ENCODE measurements at regions not wholly inside any gene's neighbourhood (a gene's known extent, or its start where the extent isn't known, plus 50 kb on each side); places are given as distances from the start of the nearest gene placed in this dataset.

DNA sequence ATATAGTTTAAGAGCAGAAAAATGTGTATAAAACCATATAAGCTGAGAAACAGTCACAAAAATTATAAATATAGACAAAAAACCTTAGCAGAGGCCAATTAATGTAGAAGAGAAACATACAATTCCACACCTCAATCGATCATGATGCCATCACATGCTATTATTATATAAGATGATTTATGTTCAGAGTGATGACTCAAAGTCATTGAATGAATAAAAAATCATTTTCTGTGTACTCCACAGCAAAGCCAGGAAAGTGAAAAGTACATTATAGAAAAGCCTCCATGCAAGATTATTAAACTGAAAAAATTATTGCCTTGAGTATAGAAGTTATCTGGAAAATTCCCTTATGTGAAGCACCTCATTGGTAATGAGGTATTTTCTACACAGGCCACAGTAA lies 229.2 kb upstream of the PPFIA2 start:
- Mint-ChIP-seq H3K36me3 (ENCODE audit: insufficient read depth) (no peaks in the 10 kb centered on the region), H3K4me3 (no peak overlapping the region), H3K4me1 (ENCODE audit: low read depth) (no peaks in the 10 kb centered on the region), H3K27me3 (ENCODE audit: low read depth) (no peaks in the 10 kb centered on the region), H3K9me3 (no peaks in the 10 kb centered on the region)
- no peak for DNase-seq
- no peak for ATAC-seq

DNA sequence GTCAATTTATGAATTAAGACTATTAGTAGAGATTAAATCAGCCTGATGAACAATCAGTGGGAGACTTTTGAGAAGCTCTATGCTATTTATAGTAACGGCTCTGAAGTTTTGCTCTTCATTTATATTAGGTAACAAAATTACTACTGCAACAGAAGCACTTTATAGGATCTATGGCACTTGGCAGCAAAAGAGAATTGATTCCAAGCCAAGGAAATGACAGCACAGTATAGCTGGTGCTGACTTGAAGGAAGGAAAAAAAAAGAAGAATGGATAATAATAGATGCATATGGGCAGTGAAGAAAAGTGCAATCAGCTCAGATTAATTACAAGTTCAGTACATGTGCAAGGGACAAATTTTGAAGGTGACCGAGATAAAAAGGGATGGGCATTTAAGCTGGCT lies 228.2 kb upstream of the PPFIA2 start:
- no peaks in the 10 kb centered on the region for H3K36me3 Mint-ChIP-seq (ENCODE audit: insufficient read depth)
- DNase-seq (no peak), ATAC-seq (no peak)
- H3K4me1 Mint-ChIP-seq (ENCODE audit: low read depth): no peaks in the 10 kb centered on the region
- no peaks in the 10 kb centered on the region for H3K9me3 Mint-ChIP-seq
- no peaks in the 10 kb centered on the region for H3K27me3 Mint-ChIP-seq (ENCODE audit: low read depth)
- no peak overlapping the region for H3K4me3 Mint-ChIP-seq

DNA sequence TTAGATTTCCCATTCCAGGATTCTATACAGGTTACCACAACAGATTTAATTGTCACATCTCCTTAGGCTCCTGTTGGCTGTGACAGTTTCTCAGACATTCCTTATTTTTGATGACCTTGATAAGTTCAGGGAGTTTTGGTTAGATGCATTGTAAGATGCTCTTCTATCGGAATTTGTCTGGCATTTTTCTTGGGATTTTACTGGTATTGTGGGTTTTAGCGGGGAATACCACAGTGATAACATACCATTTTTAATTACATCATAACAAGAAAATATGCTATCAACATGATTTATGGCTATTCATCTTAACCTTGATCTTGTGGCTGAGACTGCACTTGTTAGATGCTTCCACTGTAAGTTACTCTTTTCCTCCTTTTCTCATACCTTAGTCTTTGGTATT lies 217.5 kb upstream of the PPFIA2 start:
- no peak for ATAC-seq
- no peaks in the 10 kb centered on the region for H3K36me3 Mint-ChIP-seq (ENCODE audit: insufficient read depth)
- peaks cover 11% of the 10 kb centered on the region for H3K9me3 Mint-ChIP-seq
- no peaks in the 10 kb centered on the region for H3K27me3 Mint-ChIP-seq (ENCODE audit: low read depth)
- H3K4me1 Mint-ChIP-seq (ENCODE audit: low read depth): no peaks in the 10 kb centered on the region
- DNase-seq: no peak
- H3K4me3 Mint-ChIP-seq: no peak overlapping the region

DNA sequence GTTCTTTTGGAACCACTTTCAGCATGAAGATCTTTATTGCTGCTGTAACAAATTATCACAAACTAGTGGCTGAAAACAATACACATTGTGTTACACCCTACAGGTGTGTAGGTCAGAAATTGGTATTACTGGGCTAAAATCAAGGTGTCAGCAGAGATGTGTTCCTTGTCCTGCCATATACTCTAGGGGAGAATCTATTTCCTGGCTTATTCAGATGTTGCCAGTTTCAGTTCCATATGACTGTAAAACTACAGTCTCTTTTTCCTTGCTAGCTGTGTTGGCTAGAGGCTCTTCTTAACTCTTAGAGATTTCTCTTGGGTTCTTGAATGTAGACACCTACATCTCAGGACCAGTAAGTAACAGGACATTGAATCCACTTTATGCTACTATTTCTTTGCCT lies 215.6 kb upstream of the PPFIA2 start:
- Mint-ChIP-seq H3K4me3 (no peak overlapping the region), H3K36me3 (ENCODE audit: insufficient read depth) (no peaks in the 10 kb centered on the region), H3K27me3 (ENCODE audit: low read depth) (no peaks in the 10 kb centered on the region), H3K9me3 (peaks cover 5% of the 10 kb centered on the region), H3K4me1 (ENCODE audit: low read depth) (no peaks in the 10 kb centered on the region)
- ATAC-seq (no peak), DNase-seq (no peak)

DNA sequence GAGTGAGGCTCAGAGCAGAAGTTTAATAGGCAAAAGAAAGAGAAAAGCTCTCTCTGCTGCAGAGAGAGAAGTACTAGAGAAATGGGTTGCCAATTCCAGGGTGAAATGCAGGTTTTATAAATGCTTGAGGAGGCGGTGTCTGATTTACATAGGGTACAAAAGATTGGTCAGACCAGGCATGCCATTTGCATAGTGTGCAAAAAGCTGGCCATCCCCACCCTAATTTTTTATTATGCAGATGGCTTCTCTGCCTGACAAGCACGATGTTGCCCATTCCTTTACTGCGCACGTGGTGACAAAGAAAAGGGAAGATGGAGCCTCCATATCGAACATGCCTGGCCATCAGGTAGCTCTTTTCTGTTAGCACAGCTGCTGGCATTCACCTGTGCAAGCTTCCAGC lies 209.3 kb upstream of the PPFIA2 start:
- ATAC-seq (no peak), DNase-seq (no peak)
- Mint-ChIP-seq H3K36me3 (ENCODE audit: insufficient read depth) (no peaks in the 10 kb centered on the region), H3K9me3 (no peaks in the 10 kb centered on the region), H3K27me3 (ENCODE audit: low read depth) (peaks cover 2% of the 10 kb centered on the region), H3K4me3 (no peak overlapping the region), H3K4me1 (ENCODE audit: low read depth) (no peaks in the 10 kb centered on the region)

DNA sequence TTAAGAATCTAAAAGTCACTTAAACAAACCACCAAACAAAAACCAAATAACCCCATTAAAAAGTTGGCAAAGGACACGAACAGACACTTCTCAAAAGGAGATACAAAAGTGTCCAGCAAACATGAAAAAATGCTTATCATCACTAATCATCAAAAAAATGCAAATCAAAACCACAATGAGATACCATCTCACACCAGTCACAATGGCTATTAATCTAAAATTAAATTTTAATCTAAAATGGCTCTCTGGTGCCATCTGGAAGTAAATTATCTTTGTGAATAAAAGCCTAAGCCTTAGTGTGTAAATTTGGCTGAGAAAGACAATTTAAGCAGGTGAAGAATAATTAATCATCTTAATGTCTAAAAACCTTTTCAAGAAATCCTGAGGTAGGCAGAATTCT lies 204.5 kb upstream of the PPFIA2 start:
- no peaks in the 10 kb centered on the region for H3K4me1 Mint-ChIP-seq (ENCODE audit: low read depth)
- no peak overlapping the region for H3K4me3 Mint-ChIP-seq
- no peak for DNase-seq
- no peaks in the 10 kb centered on the region for H3K36me3 Mint-ChIP-seq (ENCODE audit: insufficient read depth)
- H3K9me3 Mint-ChIP-seq: no peaks in the 10 kb centered on the region
- no peaks in the 10 kb centered on the region for H3K27me3 Mint-ChIP-seq (ENCODE audit: low read depth)
- ATAC-seq: no peak

DNA sequence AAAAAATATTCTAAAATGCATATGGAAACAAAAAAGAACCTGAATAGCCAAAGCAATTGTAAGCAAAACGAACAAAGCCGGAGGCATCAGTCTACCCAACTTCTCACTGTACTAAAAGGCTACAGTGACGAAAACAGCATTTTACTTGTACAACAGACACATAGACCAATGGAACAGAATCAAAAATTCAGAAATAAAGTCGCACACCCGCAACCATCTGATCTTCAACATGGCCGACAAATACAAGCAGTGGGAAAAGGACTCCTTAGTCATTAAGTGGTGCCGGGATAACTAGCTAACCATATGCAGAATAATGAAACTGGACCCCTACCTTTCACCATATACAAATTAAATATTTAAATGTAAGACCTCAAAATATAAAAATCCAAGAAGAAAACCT lies 203.9 kb upstream of the PPFIA2 start:
- H3K9me3 Mint-ChIP-seq: no peaks in the 10 kb centered on the region
- no peak for ATAC-seq
- no peak overlapping the region for H3K4me3 Mint-ChIP-seq
- H3K36me3 Mint-ChIP-seq (ENCODE audit: insufficient read depth): no peaks in the 10 kb centered on the region
- H3K4me1 Mint-ChIP-seq (ENCODE audit: low read depth): no peaks in the 10 kb centered on the region
- no peaks in the 10 kb centered on the region for H3K27me3 Mint-ChIP-seq (ENCODE audit: low read depth)
- DNase-seq: no peak

DNA sequence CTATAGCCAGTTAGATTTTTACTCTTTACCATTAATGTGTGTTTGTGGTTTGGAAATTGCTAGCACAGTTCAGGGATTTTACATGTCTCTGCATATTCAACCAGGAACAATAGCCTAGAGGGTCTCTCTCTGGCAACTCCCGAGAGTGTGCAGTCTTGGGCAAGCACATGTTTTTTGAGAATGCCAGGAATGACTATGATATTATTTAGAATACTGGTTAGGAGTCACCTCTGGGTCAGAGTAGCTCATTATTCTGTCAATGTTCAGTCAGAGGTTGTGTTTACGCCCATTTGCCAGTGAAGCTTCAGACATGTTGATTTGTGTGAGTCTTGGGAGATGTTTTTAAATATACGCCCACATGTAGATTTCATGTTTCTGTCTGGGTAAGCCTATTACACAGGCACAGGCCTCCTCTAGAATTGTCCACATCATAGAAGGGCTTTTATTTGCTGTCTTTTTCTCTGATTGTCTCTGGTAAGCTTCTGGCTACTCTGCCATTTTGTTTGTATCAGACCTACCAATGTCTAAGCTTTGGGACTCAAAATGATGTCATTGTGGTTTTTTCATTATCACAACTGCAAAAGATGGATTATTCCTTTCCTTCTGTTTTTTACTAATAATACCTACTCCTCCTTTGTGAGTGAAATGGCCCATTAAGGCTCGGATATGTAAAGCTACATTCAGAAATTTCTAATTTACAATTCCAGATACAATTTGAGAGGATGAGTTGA lies 203.1 kb upstream of the PPFIA2 start:
- no peak for DNase-seq
- Mint-ChIP-seq H3K4me1 (ENCODE audit: low read depth) (no peaks in the 10 kb centered on the region), H3K27me3 (ENCODE audit: low read depth) (no peaks in the 10 kb centered on the region), H3K36me3 (ENCODE audit: insufficient read depth) (no peaks in the 10 kb centered on the region), H3K4me3 (no peak overlapping the region), H3K9me3 (no peaks in the 10 kb centered on the region)
- no peak for ATAC-seq

DNA sequence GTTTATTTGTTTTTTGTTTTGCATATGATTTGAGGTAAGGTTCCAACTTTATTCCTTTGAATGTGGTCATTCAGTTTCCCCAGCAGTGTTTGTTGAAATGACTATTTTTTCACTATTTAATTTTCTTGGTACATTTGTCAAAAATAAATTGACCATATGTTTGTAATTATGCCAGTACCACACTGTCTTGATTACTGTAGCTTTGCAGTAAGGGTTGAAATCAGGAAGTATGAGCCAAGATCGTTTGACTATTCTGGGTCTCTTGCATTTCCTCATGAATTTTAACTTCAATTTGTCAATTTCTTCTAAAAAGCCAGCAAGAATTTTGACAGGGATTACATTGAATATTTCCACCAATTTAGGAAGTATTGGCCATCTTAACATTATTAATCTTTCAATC lies 199.3 kb upstream of the PPFIA2 start:
- Mint-ChIP-seq H3K36me3 (ENCODE audit: insufficient read depth) (no peaks in the 10 kb centered on the region), H3K27me3 (ENCODE audit: low read depth) (no peaks in the 10 kb centered on the region), H3K9me3 (no peaks in the 10 kb centered on the region), H3K4me3 (no peak overlapping the region), H3K4me1 (ENCODE audit: low read depth) (no peaks in the 10 kb centered on the region)
- DNase-seq: no peak
- ATAC-seq: no peak

DNA sequence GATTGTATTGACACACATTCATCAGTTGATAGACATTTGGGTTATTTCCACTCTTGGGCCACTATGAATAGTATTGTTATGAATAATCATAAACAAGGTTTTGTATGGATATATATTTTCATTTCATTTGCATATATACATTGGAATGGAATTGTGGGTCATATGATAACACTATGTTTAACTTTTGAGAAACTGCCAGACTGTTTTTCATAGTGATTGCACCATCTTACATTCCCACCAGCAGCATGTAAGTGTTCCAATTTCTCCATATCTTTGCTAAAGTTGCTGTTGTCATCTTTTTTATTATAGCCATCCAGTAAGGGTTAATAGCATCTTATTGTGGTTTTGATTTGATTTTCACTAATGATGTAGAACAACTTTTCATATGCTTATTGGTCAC lies 198.5 kb upstream of the PPFIA2 start:
- H3K4me3 Mint-ChIP-seq: no peak overlapping the region
- no peaks in the 10 kb centered on the region for H3K36me3 Mint-ChIP-seq (ENCODE audit: insufficient read depth)
- ATAC-seq (no peak), DNase-seq (no peak)
- no peaks in the 10 kb centered on the region for H3K27me3 Mint-ChIP-seq (ENCODE audit: low read depth)
- H3K4me1 Mint-ChIP-seq (ENCODE audit: low read depth): no peaks in the 10 kb centered on the region
- H3K9me3 Mint-ChIP-seq: no peaks in the 10 kb centered on the region

DNA sequence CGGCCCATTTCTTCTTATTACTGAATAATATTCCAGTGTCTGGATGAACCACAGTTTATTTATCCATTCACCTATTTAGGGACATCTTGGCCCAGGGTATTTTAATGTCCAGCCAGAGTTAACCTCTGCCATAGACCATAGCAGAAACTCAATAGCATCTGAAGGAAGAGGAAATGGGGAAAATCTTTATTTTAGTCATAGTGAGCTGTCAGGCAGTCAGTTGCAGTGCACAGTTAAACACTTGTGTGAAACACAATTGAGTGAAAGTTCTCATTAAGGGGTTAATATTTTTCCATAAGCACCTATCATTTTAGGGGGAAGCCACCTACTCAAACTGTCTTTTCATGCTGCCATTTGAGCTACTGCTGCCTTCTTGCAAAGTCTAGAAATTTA lies 197.3 kb upstream of the PPFIA2 start:
- no peaks in the 10 kb centered on the region for H3K36me3 Mint-ChIP-seq (ENCODE audit: insufficient read depth)
- H3K27me3 Mint-ChIP-seq (ENCODE audit: low read depth): no peaks in the 10 kb centered on the region
- no peaks in the 10 kb centered on the region for H3K4me1 Mint-ChIP-seq (ENCODE audit: low read depth)
- H3K9me3 Mint-ChIP-seq: no peaks in the 10 kb centered on the region
- DNase-seq (no peak), ATAC-seq (no peak)
- no peak overlapping the region for H3K4me3 Mint-ChIP-seq

DNA sequence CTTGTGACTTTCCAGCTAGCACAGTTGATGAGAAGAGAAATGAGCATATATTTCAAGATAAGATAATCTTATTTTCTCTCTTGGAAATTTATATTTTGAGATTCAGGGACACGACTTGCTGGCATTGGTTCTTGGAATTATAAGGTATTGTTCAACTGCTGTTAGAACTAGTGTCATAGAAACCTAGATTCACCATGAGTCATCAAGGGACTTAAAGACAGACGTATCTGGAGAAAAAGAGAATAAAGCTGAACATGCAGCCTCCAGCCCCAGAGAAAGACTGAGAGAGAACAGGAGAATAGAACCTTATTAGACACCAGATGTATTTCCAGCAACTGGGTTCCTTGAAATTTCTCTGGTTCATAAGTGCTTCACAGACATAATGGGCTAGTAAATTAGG lies 194.4 kb upstream of the PPFIA2 start:
- H3K9me3 Mint-ChIP-seq: no peaks in the 10 kb centered on the region

DNA sequence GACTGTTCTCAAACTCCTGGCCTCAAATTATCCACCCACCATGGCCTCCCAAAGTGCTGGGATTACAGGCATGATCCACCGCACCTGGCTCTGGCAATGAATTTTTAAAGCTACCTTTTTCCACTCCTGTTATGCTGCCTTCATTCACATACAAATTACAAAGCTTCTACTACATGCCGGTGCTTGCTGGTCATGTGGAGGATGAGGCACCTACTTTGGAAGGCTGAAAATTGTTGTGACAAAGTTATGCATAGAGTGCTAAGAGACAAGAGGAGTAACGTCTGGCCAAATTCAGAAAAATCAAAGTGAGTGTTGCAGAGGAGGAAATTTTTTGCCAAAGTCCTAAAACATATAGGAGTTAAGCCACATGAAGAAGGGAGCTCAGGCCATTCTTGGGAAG lies 191.7 kb upstream of the PPFIA2 start:
- ATAC-seq: no peak
- H3K4me1 Mint-ChIP-seq (ENCODE audit: low read depth): peaks cover 12% of the 10 kb centered on the region
- H3K9me3 Mint-ChIP-seq: no peaks in the 10 kb centered on the region
- no peaks in the 10 kb centered on the region for H3K27me3 Mint-ChIP-seq (ENCODE audit: low read depth)
- DNase-seq: no peak
- H3K36me3 Mint-ChIP-seq (ENCODE audit: insufficient read depth): no peaks in the 10 kb centered on the region
- no peak overlapping the region for H3K4me3 Mint-ChIP-seq

More for the DNA sequence above, 194.4 kb upstream of the PPFIA2 start:
- H3K27me3 Mint-ChIP-seq (ENCODE audit: low read depth): no peaks in the 10 kb centered on the region
- peaks cover 9% of the 10 kb centered on the region for H3K4me1 Mint-ChIP-seq (ENCODE audit: low read depth)
- H3K36me3 Mint-ChIP-seq (ENCODE audit: insufficient read depth): no peaks in the 10 kb centered on the region
- H3K4me3 Mint-ChIP-seq: no peak overlapping the region
- ATAC-seq (no peak), DNase-seq (no peak)

DNA sequence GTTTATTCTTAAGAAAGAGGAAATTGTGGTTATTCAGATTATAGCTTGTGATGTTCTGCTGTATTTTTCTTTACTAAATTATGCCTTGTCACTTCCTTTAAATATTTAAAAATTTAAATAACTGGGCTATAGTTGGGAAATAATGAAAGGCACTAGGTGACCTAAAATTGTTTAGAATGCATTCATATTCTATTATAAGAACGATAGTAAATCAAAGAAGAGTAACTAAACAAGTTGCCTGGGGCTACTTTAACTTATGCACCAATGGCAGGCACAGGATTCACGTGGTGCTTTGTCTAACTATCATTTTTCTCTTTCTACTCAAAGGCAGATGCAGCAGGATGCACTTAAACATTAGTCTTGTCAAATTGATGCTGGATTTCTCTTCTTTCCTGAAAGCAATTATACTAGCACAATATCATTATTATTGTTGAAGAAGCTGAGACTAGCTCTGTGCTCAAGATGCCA lies 190.7 kb upstream of the PPFIA2 start:
- Mint-ChIP-seq H3K36me3 (ENCODE audit: insufficient read depth) (no peaks in the 10 kb centered on the region), H3K27me3 (ENCODE audit: low read depth) (no peaks in the 10 kb centered on the region), H3K4me3 (no peak overlapping the region), H3K4me1 (ENCODE audit: low read depth) (peaks cover 12% of the 10 kb centered on the region), H3K9me3 (no peaks in the 10 kb centered on the region)
- no peak for DNase-seq
- no peak for ATAC-seq

DNA sequence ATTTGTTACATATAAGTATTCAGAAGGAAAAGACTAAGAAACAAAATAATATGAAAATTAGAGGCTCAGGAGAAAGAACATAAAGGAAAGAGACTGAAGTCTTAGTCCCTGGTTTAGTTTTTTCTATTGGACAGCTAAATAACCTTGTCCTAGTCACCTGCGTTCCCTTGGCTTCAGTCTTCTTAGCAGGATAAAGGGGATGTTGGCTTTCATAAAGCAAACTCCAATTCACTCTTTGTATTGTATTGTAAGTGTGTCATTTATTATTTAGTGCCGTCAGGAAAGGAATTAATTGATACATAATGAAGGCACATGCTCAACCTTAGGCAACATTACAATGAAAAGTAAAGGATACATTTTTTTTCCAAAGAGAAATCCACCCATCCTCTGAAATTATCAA lies 190.3 kb upstream of the PPFIA2 start:
- ATAC-seq (no peak), DNase-seq (no peak)
- Mint-ChIP-seq H3K9me3 (no peaks in the 10 kb centered on the region), H3K27me3 (ENCODE audit: low read depth) (no peaks in the 10 kb centered on the region), H3K36me3 (ENCODE audit: insufficient read depth) (no peaks in the 10 kb centered on the region), H3K4me1 (ENCODE audit: low read depth) (peaks cover 14% of the 10 kb centered on the region), H3K4me3 (no peak overlapping the region)

DNA sequence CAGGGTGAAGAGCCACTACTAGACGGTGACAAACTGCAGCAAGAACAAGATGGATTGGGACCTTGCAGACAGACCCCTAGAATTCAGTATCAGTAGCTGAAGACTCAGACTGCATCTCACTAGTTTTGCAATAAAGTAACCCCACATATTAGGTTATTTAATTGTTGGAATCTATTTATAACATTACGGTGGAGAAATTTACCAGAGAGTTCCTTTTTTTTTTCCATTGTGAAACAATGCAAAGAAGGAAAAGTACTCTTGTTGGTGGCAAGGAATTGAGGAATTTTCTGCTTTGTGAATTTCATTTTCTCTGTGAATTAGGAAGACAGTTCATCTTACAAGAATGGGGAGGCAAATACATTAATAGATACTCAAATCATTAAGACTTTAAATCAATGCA lies 185.7 kb upstream of the PPFIA2 start:
- Mint-ChIP-seq H3K4me1 (ENCODE audit: low read depth) (peaks cover 46% of the 10 kb centered on the region), H3K36me3 (ENCODE audit: insufficient read depth) (no peaks in the 10 kb centered on the region), H3K9me3 (peaks cover under 1% of the 10 kb centered on the region), H3K4me3 (no peak overlapping the region), H3K27me3 (ENCODE audit: low read depth) (no peaks in the 10 kb centered on the region)
- no peak for ATAC-seq
- no peak for DNase-seq

Measured in activated T-cell treated with anti-CD3 and anti-CD28 coated beads, Interleukin-2, amount 50 U/mL, for 4 hours (primary cell).